MV-4-11 (cell line): ENCODE measurements at regions not wholly inside any gene's neighbourhood (a gene's known extent, or its start where the extent isn't known, plus 50 kb on each side); places are given as distances from the start of the nearest gene placed in this dataset.
"Not testable (repeated sequence)": the region's sequence is repeated elsewhere in the genome, so short reads cannot be mapped to it uniquely, and the experiment has no call there.

Experiments
- DNase-seq: peaks from one replicate; lab custom pipeline; 2025; lab: John Stamatoyannopoulos, UW

GRCh38 chr7:157467496-157468212 lies 130.8 kb downstream of the DNAJB6 start:
- no peak for DNase-seq

DNA sequence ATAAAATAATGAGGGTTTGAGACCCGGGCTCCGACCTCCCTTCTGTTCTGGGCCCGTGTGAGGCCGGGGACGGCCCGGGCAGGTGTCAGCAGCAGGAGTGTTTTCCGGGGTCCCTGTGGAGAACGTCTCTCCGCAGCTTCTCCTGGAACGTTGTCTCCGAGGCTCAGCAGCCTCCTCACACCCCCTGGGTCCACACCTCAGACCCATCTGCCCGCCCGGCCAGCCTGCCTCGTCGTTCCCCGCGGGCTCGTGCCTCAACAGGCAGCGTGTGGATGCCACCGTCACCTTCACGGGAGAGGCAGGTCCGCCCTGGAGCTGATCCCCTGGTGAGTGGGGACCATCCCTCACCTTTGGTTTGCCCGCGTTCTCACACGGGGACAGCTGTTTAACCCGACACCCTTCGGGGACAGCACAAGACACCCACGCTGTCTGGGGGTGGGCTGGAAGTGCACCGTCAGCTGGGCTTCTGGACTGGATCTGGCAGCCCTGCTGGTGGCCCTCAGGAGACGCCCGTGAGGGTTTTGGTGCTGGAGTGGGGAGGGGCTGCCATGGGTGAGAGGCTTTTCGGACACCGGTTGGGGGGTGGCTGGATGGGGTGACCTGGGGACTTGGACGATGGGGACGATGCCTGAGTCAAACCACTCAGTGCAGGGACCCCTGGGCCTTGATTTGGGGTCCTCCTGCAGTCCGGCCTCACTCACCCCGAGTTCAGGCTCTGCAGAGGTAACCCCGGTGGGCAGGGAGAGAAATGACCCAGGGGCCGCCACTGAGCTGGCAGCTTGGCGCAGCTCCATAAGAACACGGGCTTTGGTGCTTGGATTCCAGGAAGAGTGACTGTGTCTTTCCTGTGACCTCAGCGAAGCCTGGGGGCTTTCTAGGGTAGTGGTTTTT lies 131.7 kb downstream of the DNAJB6 start:
- no peak for DNase-seq

GRCh38 chr7:157469181-157470016 lies 132.6 kb downstream of the DNAJB6 start:
- DNase-seq = no peak

GRCh38 chr7:157470017-157470322 lies 133.2 kb downstream of the DNAJB6 start:
- no peak for DNase-seq

GRCh38 chr7:157470701-157471131 lies 133.9 kb downstream of the DNAJB6 start:
- DNase-seq = no peak

DNA sequence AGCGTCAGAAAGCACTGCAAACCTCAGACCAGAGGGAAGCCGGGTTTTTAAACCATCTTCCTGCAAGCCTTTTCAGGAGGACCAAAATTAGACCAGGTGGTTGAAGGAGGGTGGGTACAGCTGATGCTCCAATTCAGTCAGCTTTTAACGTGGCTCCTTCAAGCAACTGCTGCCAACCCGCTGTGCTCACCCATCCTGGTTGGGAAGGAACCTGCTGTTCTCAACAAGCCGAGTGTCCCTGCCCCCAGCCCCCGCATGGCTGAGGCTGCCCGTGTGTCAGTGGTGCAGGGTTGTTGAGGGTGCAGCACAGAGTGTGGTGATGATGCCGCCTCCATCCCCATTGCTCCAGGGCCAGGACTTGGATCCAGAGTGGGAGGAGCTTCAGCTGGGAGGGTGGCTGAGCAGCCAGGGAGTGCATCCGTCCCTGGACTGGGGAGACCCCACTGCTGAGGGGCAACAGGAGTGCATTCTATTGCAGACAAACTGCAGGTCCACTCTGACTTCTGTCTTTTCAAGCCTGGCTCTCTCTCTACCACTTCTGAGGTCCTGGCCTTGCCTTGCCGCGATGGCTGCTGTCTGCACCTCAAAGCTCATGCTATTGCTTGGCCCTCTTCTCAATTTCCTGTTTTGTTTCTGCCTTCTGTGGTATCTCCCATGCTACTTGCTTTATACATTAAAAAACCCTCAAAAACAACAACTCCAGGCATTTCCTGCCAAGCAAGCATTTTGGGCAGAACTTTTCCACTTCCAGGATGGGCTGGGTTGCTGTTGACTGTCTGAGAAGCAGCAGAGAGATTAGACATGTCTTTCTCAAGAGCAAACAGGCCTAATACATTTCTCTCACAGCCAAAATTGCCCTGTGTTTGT lies 134.7 kb downstream of the DNAJB6 start:
- DNase-seq = peak; percentile 32

DNA sequence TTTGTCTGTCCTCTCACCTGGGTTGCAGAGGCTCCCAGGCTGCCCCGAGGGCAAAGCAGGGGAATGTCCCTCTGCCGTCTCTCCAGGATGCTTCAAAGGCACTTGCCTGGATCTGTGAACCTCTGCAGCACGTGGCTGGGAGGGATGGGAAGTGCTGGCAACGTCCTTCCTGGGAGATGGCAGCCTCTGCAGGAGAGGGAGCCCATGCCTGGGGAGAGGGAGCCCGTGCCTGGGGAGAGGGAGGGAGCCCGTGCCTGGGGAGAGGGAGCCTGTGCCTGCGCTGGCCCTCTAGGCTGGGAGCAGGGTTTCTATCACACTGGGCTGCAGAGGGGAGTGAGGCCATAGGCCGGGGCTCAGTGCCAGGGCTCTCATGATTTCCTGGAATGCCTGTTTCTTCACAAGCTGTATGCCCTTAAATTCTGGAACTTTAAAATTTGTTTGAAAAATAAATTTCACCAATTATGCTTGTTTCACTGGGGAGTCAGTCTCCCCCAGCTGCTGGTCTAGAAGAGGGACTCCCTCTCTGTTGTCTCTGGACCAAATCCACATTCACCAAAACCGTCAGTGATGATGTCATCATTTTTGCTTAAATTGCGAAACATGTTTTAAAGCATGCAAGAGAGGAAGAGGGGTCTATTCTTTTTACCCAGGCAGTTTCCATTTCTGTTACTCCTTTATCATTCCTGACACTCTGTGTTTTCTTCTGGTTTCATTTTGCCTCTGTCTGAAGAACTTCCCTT lies 135.7 kb downstream of the DNAJB6 start:
- peak; percentile 74 for DNase-seq

- no peak for DNase-seq
Observed at GRCh38 chr7:157473051-157473569, 136.3 kb downstream of the DNAJB6 start.

DNA sequence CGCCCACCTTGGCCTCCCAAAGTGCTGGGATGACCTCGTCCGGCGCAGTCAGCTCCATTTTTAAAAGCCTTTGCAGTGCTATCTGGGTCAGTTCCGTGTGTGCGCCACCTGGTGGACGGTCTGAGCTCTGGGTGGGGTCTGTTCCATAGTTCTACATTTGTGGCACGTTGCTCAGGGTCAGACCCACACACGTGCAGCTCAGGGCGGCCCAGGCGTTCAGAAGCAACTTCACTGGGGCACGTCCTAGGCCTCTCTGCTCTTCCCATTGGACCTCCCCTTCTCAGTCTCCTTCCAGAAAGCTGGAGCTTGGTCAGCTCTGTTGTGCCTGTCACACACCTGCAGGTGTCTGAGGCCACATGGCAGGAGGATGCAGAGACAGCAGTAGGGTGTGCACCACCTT lies 137.9 kb downstream of the DNAJB6 start:
- no peak for DNase-seq

- DNase-seq = no peak
Observed at GRCh38 chr7:157475095-157475494, 138.3 kb downstream of the DNAJB6 start.

- no peak for DNase-seq
Observed at GRCh38 chr7:157475601-157476000, 138.8 kb downstream of the DNAJB6 start.

GRCh38 chr7:157476201-157476600 lies 139.4 kb downstream of the DNAJB6 start:
- DNase-seq = no peak

DNA sequence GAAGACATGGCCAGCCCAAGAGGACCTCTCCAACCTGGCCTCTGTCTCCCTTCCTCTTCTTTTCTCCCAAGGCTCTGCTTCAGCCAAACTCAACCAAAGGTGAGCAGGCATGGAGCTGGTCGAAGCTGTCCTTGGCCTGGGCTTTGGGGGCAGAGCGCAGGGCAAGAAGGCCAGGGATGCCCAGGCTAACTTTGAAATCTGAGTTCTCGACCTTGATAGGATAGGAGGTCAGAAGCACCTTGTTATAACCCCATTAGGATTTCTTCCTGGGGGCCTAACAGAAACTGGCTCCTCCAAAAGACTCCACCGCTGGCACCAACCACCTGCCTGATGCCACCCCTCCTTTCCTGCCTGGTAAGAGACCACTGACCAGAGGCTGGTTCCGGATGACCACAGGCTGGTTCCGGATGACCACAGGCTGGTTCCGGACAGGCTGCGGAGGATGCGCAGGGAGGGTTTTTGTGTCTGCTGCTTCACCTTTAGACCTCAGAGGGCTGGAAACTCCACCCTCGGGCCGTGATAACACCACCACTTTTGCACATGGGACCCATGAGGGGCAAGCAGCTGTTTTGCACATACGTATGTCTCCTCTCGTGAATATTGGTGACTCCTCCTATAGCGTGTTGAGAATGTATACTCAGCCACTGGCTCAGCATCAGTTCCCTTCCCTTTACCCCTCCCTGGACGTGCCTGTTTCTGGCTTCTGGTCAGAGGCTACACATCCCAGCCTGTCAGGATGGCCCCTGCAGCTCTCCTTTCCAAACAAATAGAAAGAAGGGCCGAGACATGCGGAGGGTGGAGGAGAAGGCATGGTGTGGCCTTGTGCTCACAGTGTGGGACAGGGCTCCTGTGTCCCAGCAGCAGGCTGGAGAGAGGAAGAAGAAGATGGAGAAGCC lies 140.1 kb downstream of the DNAJB6 start:
- DNase-seq = no peak

DNA sequence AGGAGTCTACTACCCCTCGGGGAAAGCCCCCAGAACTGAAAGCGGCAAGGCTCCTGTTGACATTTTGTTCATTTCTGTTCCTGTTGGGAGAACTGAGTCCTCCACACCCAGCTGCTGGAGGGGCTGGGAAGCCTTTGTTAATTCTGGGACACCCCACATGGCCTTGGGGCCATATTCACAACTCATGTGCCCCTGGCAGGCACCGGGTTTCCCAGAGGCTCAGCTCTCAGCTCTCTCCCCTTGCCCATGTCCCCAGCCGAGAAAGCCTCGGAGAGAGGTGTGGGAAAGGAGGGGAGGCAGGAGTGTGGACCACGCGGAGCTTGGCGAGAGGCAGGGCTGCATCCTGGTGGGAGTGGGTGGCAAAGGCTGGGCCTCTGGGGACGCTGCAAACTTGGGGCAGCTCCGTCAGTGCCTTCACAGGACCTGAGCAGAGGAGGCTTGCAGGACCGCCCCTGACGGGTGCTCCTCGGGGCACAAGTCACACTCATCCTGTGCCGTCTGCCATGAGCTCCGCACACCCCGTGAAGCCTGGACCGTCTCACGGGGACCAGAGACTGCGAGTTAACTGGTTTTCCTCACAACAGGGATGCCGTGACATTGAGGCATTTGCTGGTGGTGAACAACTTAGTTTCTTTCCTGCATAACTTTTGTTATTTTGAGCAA lies 140.9 kb downstream of the DNAJB6 start:
- peak; percentile 36 for DNase-seq

DNA sequence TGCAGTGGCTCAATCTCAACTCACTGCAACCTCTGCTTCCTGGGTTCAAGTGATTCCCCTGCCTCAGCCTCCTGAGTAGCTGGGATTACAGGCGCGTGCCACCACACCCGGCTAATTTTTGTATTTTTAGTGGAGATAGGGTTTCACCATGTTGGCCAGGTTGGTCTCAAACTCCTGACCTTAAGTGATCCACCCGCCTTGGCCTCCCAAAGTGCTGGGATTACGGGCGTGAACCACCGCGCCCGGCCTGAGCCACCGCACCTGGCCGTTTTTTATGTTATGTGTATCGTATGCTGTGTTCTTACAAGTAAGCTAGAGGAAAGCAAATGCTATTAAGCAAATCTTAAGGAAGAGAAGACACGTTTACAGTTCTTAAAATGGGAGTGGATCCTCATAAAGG lies 141.8 kb downstream of the DNAJB6 start:
- not testable (repeated sequence) for DNase-seq

- no peak for DNase-seq
Observed at GRCh38 chr7:157479326-157479725, 142.5 kb downstream of the DNAJB6 start.

DNA sequence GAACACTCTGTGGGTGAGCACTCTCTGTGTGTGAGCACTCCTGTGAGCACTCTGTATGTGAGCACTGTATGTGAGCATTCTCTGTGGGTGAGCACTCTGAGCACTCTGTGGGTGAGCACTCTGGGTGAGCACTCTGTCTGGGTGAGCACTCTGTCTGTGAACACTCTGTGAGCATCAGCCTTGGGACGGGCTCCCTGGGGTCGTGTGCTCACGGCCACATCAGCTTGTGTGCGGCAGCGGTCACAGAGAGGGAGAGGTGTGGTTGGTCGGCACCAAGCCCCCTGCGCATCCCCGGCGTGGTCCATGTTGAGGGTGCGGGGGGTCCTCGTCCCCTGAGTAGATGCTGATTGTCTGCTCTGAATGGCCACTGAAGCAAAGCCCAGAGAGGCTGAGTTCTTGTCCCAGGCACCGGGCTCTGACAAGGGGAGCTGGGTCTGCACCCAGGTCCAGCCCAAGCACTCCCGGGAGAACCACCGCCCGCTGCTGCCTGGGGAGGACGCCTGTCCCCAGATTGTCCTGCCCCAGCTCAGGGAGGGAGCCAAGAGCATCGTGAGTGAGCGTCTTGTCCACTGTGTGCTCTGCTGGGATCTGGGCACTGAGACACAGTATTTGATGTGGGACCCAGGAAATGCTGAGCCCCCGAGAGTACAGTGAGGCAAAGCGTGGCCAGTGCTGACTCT lies 143.7 kb downstream of the DNAJB6 start:
- no peak for DNase-seq

DNA sequence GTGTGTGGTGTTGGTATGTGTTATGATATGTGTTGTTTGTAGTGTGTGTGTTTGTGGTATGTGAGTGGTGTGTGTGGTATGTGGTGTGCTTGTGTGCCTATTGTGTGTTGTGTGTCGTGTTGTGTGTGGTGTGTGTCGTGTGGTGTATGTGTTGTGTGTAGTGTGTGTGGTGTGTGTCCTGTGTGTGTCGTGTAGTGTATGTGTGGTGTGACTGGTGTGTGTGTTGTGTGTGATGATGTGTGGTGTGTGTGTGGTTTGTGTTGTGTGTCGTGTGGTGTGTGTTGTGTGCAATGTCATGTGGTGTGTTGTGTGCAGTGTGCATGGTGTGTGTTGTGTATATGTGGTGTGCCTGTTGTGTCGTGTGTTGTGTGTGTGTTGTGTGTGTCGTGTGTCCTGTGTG lies 144.6 kb downstream of the DNAJB6 start:
- no peak for DNase-seq
